Type B pancreatic cell (in vitro differentiated cells): ENCODE measurements at regions not wholly inside any gene's neighbourhood (a gene's known extent, or its start where the extent isn't known, plus 50 kb on each side); places are given as distances from the start of the nearest gene placed in this dataset.

Source experiments
- DNase-seq: peaks from one replicate; pipeline ENCODE4 v3.0.0; 2021; ENCODE audit warnings: mixed read lengths; ENCODE audit not compliant: unreplicated experiment; ENCODE audit errors: extremely low spot score
- H3K27ac Mint-ChIP-seq: 2 replicates; pipeline ENCODE4 v1.8.0; 2021; ENCODE audit warnings: mild to moderate bottlenecking, mixed read lengths
- H3K27me3 Mint-ChIP-seq: 2 replicates; pipeline ENCODE4 v1.8.0; 2021; ENCODE audit warnings: mixed read lengths
- H3K36me3 Mint-ChIP-seq: 2 replicates; pipeline ENCODE4 v1.8.0; 2021; ENCODE audit warnings: mixed read lengths
- H3K4me1 Mint-ChIP-seq: one replicate; pipeline ENCODE4 v1.8.0; 2021; ENCODE audit warnings: mixed read lengths; ENCODE audit not compliant: unreplicated experiment
- H3K4me3 Mint-ChIP-seq: 2 replicates; pipeline ENCODE4 v1.8.0; 2021; ENCODE audit warnings: mild to moderate bottlenecking, mixed read lengths
- H3K9me3 Mint-ChIP-seq: 2 replicates; pipeline ENCODE4 v1.8.0; 2021; ENCODE audit warnings: mixed read lengths
- CTCF ChIP-seq: fragments of 200-600 bp; sonication (generic); conservative IDR thresholded peaks from 2 replicates; pipeline ENCODE4 v1.5.0; 2021; ENCODE audit warnings: antibody characterized with exemption, mild to moderate bottlenecking

DNA sequence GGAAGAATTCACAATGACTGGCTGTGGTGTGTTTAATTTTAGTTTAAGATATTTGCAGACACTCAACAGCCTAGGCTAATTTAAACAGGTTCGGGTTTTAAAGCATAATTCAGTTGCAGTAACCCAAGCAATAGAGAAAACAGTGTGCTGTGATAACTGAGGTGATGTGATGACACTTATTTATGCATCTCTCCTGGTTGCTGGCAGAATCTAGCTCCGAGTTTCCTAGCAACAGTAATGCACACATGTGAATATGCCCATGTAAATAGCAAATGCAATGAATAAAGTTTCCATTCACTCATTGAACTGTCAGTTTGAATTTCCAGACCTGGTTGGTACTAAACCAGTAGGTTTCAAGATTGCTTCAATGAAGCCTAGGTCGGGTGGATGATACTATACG lies 426.5 kb downstream of the TMX3 start:
- Mint-ChIP-seq H3K27ac (no peak overlapping the region), H3K36me3 (no peaks in the 10 kb centered on the region)

DNA sequence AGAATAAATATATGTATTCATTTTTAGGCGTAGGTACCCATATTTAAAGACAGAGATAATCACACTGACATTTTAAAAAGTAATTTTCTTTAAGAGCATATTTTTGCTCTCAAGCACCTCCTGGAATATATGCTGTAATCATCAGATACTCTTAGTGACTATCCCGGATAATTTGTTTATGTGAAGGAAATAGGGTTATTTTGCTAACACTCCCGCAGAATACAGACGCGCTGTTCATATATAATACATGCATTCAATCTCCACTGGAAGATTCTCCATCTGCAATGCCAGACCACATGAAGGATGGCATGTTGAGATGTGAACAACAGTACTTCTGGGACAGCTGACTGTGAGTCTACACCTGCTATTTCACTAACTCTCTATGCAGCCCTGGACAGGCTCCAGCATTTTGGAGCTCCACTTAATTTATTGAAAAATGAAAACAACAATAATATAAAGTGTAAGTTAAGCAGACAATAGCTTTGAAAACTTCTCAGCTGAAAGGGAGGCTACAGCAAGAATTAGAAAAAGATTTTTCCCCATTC lies 430.6 kb downstream of the TMX3 start:
- Mint-ChIP-seq H3K4me3 (no peak overlapping the region), H3K4me1 (no peaks in the 10 kb centered on the region), H3K27me3 (no peaks in the 10 kb centered on the region), H3K36me3 (no peaks in the 10 kb centered on the region), H3K9me3 (no peaks in the 10 kb centered on the region), H3K27ac (no peak overlapping the region)
- DNase-seq, result no peak
- no peak for TF ChIP-seq CTCF

More for the DNA sequence above, 426.5 kb downstream of the TMX3 start:
- H3K9me3 Mint-ChIP-seq, result peaks cover 3% of the 10 kb centered on the region
- no peak overlapping the region for H3K4me3 Mint-ChIP-seq
- no peak for TF ChIP-seq CTCF
- H3K4me1 Mint-ChIP-seq, result no peaks in the 10 kb centered on the region
- no peak for DNase-seq
- H3K27me3 Mint-ChIP-seq, result no peaks in the 10 kb centered on the region

GRCh38 chr18:68283834-68284233 lies 431.1 kb downstream of the TMX3 start:
- no peaks in the 10 kb centered on the region for H3K27me3 Mint-ChIP-seq
- no peak overlapping the region for H3K4me3 Mint-ChIP-seq
- no peaks in the 10 kb centered on the region for H3K9me3 Mint-ChIP-seq
- no peak for TF ChIP-seq CTCF
- H3K4me1 Mint-ChIP-seq, result no peaks in the 10 kb centered on the region
- no peak for DNase-seq
- no peaks in the 10 kb centered on the region for H3K36me3 Mint-ChIP-seq
- no peak overlapping the region for H3K27ac Mint-ChIP-seq

- no peak for TF ChIP-seq CTCF
- no peak overlapping the region for H3K27ac Mint-ChIP-seq
- H3K27me3 Mint-ChIP-seq, result no peaks in the 10 kb centered on the region
- no peaks in the 10 kb centered on the region for H3K36me3 Mint-ChIP-seq
- no peaks in the 10 kb centered on the region for H3K9me3 Mint-ChIP-seq
- no peak overlapping the region for H3K4me3 Mint-ChIP-seq
- no peaks in the 10 kb centered on the region for H3K4me1 Mint-ChIP-seq
- DNase-seq, result no peak
Observed at GRCh38 chr18:68282232-68282631, 432.7 kb downstream of the TMX3 start.

DNA sequence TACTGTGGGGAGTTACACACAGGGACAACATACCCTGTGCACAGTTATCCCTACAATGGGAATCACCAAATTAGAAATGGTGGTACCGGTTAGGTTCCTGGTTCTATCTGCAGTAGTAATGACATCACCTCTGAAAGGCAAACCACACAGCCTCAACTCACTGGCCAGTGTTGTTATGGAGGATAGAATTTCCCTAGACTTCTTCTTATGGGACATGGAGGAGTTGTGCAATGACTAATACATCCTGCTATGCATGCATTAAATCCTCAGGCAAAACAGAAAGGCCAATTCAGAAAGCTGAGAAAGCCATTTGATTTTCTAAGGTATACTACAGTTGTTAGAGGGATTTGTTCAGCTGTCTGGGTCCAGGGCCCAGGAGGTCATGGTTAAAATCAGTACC lies 439.3 kb downstream of the TMX3 start:
- Mint-ChIP-seq H3K4me1 (no peaks in the 10 kb centered on the region), H3K9me3 (no peaks in the 10 kb centered on the region), H3K27ac (no peak overlapping the region), H3K36me3 (no peaks in the 10 kb centered on the region), H3K27me3 (no peaks in the 10 kb centered on the region), H3K4me3 (no peak overlapping the region)
- DNase-seq, result no peak
- no peak for TF ChIP-seq CTCF

DNA sequence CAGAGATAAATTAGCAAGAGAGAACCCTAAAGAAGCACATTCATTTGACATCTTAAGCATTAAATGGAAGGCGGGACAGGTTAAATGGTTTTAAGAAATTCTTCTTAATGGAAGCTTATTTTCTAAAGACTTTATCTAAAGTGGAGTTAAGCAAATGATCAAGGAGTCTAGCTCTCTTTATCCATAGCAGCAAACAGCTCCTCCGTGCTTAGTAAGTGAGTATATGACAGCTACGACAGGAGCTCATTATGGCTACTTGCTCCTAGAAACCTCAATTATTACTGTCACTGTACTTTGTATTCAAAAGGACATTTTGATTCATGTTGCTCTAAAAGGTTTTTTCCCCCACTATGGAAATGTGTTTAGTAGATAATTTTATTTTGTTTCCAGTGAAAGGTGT lies 444.9 kb downstream of the TMX3 start:
- Mint-ChIP-seq H3K36me3 (no peaks in the 10 kb centered on the region), H3K27me3 (no peaks in the 10 kb centered on the region), H3K9me3 (no peaks in the 10 kb centered on the region), H3K4me1 (no peaks in the 10 kb centered on the region), H3K4me3 (no peak overlapping the region), H3K27ac (no peak overlapping the region)
- TF ChIP-seq CTCF, result no peak
- DNase-seq, result no peak
